ENCODE measurements at regions not wholly inside any gene's neighbourhood (a gene's known extent, or its start where the extent isn't known, plus 50 kb on each side); places are given as distances from the start of the nearest gene placed in this dataset.

DNA sequence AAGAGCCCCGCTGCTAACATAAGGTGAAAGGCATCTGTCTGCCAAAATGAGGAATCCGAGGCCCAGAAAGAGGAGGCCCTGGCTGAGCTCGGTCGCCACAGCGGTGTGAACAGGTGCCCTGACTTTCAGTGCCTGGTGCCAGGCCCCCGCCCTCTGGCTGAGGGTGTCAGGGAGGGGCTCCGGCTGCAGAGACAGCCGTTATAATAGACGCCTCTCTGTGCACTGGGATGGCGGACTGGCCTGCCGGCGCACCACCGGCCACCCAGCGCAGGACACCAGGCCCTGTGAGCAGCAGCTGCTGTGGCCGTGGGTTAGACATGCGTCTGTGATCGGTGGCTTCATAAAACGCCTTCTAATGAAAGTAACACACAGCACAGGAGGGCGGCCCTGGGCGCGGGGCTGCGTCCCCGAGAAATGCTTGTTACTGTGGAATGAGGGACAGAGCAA lies 51.4 kb upstream of the ACTRT2 start:
- TF ChIP-seq, protein P1, sequence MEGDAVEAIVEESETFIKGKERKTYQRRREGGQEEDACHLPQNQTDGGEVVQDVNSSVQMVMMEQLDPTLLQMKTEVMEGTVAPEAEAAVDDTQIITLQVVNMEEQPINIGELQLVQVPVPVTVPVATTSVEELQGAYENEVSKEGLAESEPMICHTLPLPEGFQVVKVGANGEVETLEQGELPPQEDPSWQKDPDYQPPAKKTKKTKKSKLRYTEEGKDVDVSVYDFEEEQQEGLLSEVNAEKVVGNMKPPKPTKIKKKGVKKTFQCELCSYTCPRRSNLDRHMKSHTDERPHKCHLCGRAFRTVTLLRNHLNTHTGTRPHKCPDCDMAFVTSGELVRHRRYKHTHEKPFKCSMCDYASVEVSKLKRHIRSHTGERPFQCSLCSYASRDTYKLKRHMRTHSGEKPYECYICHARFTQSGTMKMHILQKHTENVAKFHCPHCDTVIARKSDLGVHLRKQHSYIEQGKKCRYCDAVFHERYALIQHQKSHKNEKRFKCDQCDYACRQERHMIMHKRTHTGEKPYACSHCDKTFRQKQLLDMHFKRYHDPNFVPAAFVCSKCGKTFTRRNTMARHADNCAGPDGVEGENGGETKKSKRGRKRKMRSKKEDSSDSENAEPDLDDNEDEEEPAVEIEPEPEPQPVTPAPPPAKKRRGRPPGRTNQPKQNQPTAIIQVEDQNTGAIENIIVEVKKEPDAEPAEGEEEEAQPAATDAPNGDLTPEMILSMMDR (IDR thresholded peaks at IDR 0.05) = no peak
- TF ChIP-seq POLR2A (IDR thresholded peaks at IDR 0.05) = no peak
